ENCODE measurements at regions not wholly inside any gene's neighbourhood (a gene's known extent, or its start where the extent isn't known, plus 50 kb on each side); places are given as distances from the start of the nearest gene placed in this dataset.

GRCh38 chr17:69812240-69812837 lies 262.7 kb upstream of the KCNJ16 start:
- TF ChIP-seq CTCF (IDR thresholded peaks at IDR 0.05), result no peak
- TF ChIP-seq POLR2A (IDR thresholded peaks at IDR 0.05), result no peak

All from testis (tissue), 2 donors.